Mammary epithelial cell (primary cell): ENCODE measurements at regions not wholly inside any gene's neighbourhood (a gene's known extent, or its start where the extent isn't known, plus 50 kb on each side); places are given as distances from the start of the nearest gene placed in this dataset.

Experiments used
- EZH2 ChIP-seq: IDR thresholded peaks from 2 replicates; pipeline ENCODE4 v1.6.1; 2012; ENCODE audit warnings: low read length, inconsistent platforms, borderline replicate concordance
- TF ChIP-seq, protein P1 (sequence below), 2 donors: IDR thresholded peaks in 1 of 2; conservative IDR thresholded peaks in 1 of 2; 2 replicates each; pipeline ENCODE4 v1.5.1; 2011 to 2012; ENCODE audit warnings: inconsistent platforms in 2 of 2, low read length in 2 of 2, mild to moderate bottlenecking in 2 of 2, control low read depth in 1 of 2, low read depth in 1 of 2; ENCODE audit not compliant: insufficient read depth in 1 of 2; ENCODE audit errors: extremely low read depth in 1 of 2

DNA sequence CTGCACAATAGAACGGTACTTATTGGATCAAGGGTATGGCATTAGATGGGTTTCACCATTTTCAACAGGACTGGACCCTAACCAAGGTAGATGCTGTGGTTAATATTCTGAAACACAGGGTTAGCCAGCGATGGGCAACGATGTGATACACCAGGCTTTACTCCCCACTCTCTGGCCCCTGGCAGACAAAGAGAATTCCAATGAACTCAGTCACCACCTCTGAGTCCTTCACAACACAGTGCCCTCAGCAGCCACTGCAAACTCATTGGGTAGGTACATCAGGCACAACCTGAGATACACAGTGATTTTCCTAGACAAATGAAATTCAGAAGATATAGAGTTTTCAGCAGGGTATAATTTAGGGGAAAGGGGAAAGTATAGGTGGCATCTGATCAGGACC is 634.5 kb downstream of the ZEB2 start:
- TF ChIP-seq, protein P1, sequence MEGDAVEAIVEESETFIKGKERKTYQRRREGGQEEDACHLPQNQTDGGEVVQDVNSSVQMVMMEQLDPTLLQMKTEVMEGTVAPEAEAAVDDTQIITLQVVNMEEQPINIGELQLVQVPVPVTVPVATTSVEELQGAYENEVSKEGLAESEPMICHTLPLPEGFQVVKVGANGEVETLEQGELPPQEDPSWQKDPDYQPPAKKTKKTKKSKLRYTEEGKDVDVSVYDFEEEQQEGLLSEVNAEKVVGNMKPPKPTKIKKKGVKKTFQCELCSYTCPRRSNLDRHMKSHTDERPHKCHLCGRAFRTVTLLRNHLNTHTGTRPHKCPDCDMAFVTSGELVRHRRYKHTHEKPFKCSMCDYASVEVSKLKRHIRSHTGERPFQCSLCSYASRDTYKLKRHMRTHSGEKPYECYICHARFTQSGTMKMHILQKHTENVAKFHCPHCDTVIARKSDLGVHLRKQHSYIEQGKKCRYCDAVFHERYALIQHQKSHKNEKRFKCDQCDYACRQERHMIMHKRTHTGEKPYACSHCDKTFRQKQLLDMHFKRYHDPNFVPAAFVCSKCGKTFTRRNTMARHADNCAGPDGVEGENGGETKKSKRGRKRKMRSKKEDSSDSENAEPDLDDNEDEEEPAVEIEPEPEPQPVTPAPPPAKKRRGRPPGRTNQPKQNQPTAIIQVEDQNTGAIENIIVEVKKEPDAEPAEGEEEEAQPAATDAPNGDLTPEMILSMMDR (conservative IDR thresholded peaks at IDR 0.05 in 1 of 2, IDR thresholded peaks at IDR 0.05 in 1 of 2; ENCODE audit: extremely low read depth in 1 of 2, insufficient read depth in 1 of 2, low read depth in 1 of 2, low read length in 2 of 2): no peak
- TF ChIP-seq EZH2: no peak
